ENCODE measurements at regions not wholly inside any gene's neighbourhood (a gene's known extent, or its start where the extent isn't known, plus 50 kb on each side); places are given as distances from the start of the nearest gene placed in this dataset.

DNA sequence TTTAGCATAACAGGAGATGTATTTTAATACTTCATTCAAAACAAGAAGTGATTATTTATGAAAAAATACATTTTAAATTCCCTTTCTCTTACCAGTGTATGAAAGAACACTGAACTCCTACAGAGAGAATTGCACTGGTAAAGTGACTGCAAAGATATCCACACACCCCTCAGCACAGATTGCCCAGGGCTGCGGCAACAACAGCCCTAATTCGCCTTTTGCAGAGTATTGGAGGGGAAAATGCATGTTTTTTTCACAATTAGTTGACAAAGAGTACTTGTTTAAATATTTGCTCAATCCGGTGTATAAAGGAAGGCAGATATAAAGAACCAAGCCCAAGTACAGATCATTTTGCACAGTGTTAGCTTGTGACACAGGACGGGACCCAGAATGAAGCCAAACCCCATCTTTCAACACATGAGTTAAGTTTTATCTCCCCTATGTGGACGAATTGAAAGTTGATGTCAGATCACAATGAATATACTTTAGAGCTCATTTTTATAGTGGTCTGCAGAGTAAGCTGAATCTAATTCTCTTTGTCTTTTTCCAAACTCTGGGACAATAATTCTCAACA lies 551.4 kb upstream of the IGFBP7 start:
- TF ChIP-seq POLR2A (IDR thresholded peaks at IDR 0.05; ENCODE audit: low read length), result no peak
- no peak for TF ChIP-seq GATA1 (IDR thresholded peaks at IDR 0.05; ENCODE audit: low read depth, low read length)
